GM21390 (cell line): ENCODE measurements at regions not wholly inside any gene's neighbourhood (a gene's known extent, or its start where the extent isn't known, plus 50 kb on each side); places are given as distances from the start of the nearest gene placed in this dataset.

Experiments used
- ATAC-seq: cut with Tn5 transposase; IDR thresholded peaks from one replicate; pipeline ENCODE4 v1.9.1; 2021; ENCODE audit not compliant: unreplicated experiment

DNA sequence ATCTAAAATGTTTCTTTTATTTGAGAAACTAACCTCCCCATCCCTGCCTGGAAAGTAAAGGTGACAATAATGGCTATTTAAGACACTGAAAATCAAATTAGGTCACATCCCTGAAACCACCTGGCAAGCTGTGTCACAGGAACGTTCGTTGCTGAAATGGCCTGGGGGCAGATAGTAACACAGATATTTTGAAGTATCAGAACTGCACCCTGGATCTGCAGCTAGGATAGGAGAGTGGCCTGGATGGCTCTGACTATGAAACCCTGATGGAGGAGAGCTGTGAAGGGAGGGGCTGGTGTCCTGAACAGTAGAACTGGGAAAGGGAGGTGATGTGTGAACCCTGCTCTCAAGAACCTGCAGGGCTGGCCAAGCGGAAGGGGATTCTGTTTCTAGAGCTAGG is 648.3 kb upstream of the CFAP20DC start:
- no peak for ATAC-seq

DNA sequence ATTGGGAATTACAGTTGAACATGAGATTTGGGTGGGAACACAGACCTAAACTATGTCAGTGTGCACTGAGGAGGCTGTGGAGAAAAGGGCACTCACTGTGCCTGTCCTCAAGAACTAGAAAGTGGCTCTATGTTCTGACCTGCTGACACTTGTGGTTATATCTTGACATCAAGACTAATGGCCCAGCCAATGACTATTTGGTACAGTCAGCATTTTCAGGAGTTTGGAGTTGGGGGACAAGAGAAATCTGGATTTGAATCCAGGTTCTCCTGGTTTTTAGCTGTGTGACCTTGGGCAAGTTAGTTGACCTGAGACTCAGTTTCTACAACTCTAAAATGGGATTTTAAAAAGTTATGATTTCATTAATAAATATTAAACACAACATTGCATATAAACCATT is 647.0 kb upstream of the CFAP20DC start:
- no peak for ATAC-seq

DNA sequence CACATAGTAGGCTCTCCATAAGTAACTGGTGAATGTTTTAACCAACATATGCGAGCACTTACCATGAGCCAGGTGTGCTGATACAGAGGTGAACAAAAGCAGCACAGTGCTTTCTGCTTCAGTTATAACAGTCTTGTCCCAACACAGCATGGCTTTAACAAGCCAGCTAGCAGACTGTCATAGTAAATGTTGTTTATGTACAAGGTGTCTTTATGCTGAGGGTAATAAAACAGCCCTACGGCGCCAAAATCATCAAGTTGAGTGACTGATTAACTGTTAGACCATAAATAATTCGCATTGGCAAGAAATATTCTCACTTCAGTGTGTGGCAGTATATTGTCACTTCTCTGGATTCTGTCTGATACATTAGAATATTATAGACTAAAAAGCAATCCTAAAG is 646.0 kb upstream of the CFAP20DC start:
- no peak for ATAC-seq

DNA sequence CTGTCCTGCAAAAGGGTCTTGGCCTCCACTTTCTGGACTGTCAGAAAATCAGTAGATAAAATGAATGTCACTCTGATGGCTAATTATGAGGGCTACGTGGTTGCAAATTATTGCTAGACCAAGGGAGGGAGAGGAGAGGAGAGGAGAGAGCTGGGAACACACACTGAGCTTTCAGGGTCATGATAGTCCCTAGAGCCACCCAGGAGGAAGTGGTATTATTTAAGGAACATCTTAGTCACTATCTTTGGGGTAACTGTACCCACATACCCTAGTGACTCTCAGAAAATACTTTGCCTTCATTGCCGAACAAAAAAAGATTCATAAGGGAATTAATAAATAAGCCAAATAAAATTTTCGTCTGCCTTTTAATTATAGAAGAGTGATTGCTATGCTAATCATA is 642.3 kb upstream of the CFAP20DC start:
- ATAC-seq = no peak

GRCh38 chr3:59690886-59691285 is 641.1 kb upstream of the CFAP20DC start:
- ATAC-seq = no peak

DNA sequence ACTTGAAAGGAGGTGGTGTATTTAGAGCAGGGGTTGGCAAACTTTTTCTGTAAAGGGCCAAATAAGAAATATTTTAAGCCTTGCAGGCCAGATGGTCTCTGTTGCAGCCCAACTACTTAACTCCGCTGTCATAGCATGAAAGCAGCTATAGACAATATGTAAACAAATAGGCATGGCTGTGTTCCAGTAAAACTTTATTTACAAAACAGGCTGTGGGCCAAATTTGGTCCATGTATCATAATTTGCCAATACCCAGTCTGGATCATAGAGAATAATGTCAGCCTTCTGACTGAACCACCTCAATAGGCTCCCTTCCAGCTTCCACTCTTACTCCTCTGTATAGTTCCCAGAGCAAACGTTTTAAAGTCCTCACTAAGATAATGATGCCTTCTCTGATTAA is 638.8 kb upstream of the CFAP20DC start:
- ATAC-seq = no peak

DNA sequence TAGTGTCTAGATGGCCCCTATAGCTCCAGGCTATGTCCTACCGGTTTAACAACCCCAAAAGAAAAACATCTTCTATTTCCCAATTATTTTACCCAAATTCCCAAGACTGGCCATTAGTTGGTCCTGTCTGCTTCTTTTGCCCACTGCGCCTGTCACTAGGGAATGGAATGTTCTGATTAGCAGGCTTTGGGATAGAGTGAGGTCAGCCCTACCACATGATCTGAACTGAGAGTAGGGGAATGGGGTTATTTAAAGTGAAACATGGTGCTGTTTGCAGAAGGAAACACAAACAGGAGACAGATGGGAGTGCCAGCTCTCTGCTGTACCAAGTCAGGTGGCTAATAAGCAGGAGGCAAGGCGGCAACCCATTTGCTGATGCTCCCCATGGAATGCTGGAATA is 635.6 kb upstream of the CFAP20DC start:
- ATAC-seq = no peak

DNA sequence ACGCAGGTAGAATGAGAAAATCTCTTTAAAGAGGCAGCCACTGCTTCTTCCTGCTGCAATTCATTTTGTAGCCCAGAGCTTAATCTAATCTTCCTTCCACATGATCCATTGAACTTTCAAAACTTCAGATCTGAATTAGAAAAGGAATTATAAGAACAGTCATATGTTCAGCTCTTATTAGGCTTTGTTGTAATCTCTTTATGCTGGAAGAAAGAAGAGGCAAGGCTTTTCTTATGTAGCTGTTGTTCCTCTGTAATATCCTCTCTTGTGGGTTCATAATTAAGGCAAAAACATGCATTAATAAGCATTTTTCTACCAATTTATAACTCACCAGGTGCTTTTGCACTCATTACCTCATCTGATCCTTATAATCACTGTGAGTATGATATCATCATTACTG is 634.9 kb upstream of the CFAP20DC start:
- no peak for ATAC-seq

DNA sequence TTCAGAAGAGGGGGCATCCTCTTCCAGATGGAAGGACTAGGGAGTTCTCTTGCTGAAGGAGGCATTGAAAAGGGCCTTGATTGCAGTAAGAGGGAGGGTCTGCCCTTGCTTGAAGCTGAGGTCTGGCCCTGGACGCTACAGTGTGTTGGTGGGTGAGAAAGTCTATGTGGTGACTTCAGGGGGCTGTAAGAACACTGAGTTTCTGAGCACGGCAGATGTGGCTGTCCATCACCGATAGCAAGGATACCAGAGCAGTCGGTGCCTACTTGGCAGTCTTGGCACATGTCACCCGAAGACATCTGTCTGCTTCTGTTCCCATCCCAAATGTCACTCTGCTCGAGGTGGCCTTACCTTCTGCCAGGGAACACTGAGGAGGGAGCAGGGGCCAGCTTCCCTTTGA is 631.1 kb upstream of the CFAP20DC start:
- ATAC-seq = no peak

- ATAC-seq = no peak
Measured at GRCh38 chr3:59677747-59678702, 628.2 kb upstream of the CFAP20DC start.

GRCh38 chr3:59675495-59675894 is 625.7 kb upstream of the CFAP20DC start:
- ATAC-seq = no peak

- no peak for ATAC-seq
Measured at GRCh38 chr3:59663076-59663850, 613.4 kb upstream of the CFAP20DC start.

DNA sequence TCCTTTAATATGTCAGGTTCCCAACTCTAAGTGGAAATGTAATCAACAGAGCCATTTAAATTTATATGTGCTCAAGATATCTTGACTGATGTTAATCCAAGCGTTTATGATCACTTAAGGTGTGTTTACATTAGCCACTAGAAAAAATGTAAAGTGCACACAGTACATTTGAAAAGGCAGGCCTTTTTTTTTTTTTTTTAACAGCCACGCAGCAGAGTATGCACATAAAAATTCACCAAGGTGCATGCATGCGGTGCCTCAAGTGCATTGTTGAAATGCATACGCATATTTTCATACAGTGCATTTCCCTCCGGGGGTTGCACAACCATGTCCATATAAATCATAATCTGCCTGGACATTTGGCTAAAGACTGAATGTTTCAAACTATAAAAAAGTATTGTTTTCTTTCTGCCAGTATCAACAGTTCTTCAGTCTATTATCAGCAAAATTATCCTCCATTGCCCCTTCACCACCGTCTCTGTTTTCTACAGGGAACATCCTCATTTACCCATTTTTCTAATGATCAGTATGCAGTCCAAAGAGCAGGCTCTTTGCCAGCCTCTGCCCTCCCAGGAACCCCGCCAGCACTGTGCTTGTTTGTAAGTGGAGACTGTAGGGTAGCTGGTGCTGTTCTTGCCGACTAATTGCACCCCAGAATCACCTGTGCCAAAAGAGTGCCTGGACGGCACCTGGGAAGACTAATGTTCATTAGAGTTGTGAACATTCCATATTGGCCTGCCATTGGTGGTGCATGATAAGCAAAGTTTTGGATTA is 611.2 kb upstream of the CFAP20DC start:
- no peak for ATAC-seq

DNA sequence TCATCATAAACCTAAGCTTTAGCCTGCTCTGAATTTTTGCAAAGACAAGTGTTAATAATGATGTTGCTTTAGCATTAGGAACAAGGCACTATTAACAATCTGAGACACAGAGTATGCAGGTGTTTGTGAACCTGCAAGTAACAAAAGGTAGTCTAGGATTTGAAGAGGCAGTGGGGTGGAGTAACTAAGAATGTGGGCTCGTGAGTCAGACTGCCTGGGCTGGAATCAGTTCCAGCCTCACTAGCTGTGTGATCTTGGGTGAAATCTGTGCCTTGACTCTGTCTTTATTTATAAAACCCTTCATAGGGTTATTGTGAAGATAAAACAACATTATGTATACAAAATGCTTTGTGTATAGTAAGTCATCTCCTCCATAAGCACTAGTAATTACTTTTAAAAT is 610.6 kb upstream of the CFAP20DC start:
- no peak for ATAC-seq

- ATAC-seq = no peak
Measured at GRCh38 chr3:59659755-59660154, 609.9 kb upstream of the CFAP20DC start.

DNA sequence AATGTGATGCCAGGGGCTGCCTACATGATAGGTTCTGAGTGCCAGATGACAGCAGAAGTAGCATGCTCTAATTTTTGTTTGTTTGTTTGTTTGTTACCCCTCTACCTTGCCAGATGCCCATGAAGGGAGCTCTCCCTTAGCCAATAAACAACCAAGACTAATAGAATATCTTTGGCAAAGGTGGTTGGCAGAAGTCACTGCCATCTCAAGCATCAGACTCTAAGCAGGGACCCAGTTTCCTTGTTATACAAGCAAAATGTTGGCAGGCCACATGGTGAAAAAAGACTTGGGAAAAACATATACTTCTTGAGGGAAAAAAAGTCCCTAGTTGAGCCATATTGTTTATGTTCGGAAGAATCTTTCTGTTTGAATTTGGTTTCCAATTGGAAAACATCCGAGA is 609.0 kb upstream of the CFAP20DC start:
- ATAC-seq = no peak

DNA sequence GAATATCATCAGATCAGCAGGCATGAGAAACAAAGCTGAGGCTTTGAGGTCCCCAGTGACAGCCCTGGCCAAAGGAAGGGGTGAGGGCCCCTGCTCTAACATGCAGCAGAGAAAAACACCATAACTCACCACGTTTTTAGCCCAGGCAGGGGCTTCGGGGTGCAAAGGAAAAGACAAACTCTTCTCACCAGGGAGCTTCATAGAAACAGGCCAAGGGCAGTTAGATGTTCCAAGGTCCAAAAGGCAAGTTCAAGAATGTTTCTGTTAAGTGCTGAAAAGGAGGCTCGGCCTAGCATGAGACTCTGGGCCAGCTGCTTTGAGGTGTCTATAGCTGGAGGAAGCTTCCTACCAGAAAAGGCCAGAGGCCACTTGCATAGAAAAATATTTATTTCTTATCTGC is 608.4 kb upstream of the CFAP20DC start:
- no peak for ATAC-seq

GRCh38 chr3:59655418-59656015 is 605.7 kb upstream of the CFAP20DC start:
- ATAC-seq = no peak

DNA sequence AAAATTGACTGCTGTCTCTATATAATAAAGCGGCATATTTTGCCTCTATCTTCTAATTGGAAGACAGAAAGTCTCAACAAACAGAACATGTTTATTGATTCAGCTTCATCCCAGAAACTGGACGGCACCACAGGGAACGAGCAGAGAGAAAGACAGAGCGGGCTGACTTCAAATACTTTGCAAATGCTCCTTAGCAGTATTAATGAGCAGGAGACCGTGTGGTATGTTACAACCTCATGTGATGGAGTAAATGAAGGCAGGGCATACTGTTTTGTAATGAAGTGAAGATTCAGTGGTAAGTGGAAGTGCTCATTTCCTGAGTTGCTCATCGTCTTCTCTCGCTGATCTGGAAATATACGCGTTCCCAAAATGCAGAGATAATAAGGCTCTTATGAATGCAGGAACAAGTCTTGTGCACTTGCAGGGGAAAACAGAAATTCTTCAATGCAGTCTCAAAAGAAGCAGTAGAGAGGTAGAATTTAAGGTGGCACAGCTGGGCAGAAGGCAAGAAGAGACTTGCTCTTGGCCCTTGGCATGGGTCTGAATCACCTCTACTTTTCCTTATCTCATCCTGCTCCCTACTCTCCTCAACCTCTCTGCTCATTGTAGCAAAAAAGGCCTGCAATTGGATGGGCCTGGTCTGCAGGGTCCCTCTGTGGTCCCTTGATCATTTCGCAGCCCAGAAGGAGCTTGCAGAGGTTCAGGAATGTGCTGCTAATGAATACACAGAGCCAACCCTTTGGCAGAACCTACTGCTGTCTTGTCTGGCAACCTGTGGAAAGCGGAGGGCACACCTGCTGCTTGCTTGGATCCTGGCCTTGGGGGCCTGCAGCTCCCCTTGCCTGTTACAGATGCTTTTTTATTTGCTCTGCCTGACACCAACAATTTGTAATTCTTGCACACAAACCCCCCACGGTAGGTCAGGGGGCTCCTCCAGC is 604.9 kb upstream of the CFAP20DC start:
- no peak for ATAC-seq

- ATAC-seq = no peak
Measured at GRCh38 chr3:59654123-59654479, 604.3 kb upstream of the CFAP20DC start.
